GM18861 (cell line): ENCODE measurements at regions not wholly inside any gene's neighbourhood (a gene's known extent, or its start where the extent isn't known, plus 50 kb on each side); places are given as distances from the start of the nearest gene placed in this dataset.

Experiments
- ATAC-seq: cut with Tn5 transposase; IDR thresholded peaks from one replicate; pipeline ENCODE4 v1.9.1; 2021; ENCODE audit not compliant: unreplicated experiment

DNA sequence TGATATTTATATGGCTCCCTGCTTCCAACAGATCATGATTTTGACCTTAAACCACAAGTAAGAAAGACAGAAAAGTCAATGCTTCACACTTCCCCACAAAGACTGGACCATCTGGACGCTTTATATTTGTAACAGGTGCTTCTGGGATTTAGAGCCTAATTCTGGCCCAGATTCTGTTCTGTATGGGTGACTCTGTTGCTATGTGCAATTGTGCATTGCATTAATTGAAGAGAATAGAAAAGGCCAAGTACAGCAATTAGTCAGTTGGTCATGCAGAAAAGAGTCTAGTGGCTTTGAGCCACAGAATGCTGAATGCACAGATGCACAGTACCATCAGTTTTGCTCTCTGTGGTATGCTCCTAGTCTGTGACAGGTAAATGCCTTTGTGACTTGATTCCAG lies 657.4 kb upstream of the ATXN8OS start:
- ATAC-seq: no peak

GRCh38 chr13:69425235-69425634 lies 682.4 kb upstream of the ATXN8OS start:
- ATAC-seq: no peak

- no peak for ATAC-seq
Observed at GRCh38 chr13:69423844-69424243, 683.8 kb upstream of the ATXN8OS start.

GRCh38 chr13:69418319-69418718 lies 689.3 kb upstream of the ATXN8OS start:
- no peak for ATAC-seq

DNA sequence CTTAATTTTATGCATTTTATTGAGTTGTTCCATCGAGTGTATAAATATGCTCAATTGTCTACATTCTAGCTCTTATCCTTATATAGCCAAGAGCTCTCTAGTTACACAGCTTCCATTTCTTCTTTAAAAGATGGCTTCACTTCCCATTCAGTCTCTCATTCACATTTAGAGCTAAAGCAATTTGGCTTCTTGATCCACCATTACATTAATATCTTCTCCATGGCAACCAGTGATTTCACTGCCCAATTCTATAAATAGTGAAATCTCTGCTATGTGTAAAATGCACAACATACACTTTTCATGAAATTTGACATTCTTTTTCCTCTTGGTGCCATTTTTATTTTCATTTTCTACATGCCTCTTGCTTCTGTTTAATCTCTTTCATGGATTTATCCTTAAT lies 696.9 kb upstream of the ATXN8OS start:
- no peak for ATAC-seq

- no peak for ATAC-seq
Observed at GRCh38 chr13:69391756-69392155, 715.9 kb upstream of the ATXN8OS start.

GRCh38 chr13:69389899-69390298 lies 717.7 kb upstream of the ATXN8OS start:
- no peak for ATAC-seq

GRCh38 chr13:69373747-69374425 lies 733.7 kb upstream of the ATXN8OS start:
- ATAC-seq: no peak

GRCh38 chr13:69363360-69363759 lies 744.3 kb upstream of the ATXN8OS start:
- ATAC-seq: no peak

DNA sequence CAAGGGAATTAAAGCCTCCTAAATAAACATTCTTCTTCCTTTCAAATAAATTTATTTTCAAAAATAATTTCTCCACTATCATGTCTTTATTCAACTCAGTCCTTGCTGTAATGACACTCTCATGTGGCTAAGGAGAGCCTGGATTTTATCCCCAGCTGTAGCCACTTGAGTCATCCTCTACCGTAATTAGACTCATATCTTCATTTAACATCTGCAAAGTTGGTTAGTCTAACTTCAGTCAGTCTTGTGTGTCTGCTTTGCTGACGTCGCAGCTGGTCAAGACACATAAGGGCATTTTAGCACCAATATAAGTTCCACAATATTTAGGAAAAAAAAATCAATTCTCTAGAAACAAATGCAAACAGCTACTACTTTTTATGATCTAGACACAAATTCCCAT lies 776.4 kb upstream of the ATXN8OS start:
- no peak for ATAC-seq

- no peak for ATAC-seq
Observed at GRCh38 chr13:69324090-69324886, 783.3 kb upstream of the ATXN8OS start.

DNA sequence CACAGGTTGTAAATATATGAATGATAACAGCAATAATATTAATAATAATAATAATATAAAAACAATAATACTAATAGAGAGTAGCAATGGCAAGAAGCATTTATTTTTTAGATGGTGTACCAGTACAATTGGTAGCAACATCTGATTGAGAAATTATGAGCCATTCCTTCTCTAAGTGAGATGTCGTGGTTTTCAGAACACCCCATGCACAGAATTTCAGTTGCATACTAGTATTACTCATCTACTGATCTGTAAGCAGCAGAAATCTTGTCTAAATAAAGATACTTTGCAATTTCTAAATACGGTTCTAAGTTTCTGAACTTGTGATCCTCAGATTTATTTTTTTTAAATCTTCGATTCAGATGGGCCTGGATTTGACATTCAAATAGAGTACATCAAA lies 788.0 kb upstream of the ATXN8OS start:
- no peak for ATAC-seq

DNA sequence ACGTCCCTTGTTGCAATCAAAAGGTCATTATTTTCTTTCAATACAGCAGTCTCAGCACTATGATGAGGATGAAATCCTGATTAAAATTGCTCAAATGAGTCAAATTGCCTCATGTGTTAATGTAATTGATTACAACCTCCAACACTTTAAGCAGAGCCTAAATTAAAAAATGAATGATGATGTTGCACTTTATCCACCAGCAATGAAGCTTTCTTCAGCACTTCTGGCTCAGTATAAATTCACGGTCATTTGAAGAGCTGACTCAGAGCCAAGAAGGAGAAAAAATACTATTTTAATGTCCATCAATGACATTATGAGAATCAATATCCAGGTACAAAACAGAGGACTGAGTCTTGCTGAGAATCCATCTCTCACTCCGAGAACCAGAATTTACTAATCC lies 792.6 kb upstream of the ATXN8OS start:
- no peak for ATAC-seq

- ATAC-seq: no peak
Observed at GRCh38 chr13:69306766-69307165, 800.9 kb upstream of the ATXN8OS start.

DNA sequence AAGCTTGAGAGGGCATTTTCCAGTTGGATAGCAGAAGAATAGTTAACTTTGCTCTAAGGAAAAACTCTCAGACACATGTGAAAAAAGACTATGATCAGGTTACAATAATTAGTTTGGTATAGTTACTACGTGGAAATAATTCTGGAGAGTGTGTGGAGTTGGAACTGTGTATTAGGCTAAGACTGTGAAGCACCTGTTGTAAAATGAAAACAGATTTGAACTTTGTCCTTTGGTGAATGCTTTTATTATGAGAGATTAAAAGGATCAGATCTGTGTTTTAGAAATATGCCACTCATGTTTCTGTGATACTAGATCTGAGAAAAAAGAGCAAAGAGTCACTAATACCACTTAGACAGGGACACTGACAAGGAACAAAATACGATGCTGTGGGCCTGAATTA lies 807.5 kb upstream of the ATXN8OS start:
- ATAC-seq: no peak

- ATAC-seq: no peak
Observed at GRCh38 chr13:69296130-69296529, 811.5 kb upstream of the ATXN8OS start.

- no peak for ATAC-seq
Observed at GRCh38 chr13:69292789-69293425, 814.7 kb upstream of the ATXN8OS start.

DNA sequence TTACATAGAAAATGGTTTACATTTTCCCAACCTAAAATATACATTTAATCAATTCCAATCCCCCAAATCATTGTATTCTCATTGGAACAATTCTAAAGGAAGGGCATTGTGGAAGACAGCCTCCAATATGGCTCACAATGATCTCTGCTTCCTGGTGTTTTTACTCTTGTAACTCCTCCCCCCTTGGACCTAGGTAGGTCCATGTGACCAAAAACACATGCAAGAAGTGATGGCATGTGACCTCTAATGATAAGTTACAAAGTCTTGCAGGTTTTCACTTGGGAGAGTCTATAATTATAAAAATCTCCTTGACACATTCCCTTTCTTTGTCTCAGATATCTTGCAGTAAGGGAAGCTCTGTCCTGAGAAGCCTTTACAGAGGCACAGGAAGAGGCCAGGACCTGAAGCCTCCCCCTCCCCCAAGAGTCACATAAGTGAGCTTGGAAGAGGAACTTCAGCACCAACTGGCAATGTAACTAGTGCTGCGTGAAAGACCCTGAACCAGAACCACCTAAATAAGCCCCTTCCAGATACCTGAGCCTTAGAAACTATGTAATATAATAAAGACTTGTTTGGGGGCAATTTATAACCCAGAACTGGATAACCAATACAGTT lies 816.2 kb upstream of the ATXN8OS start:
- no peak for ATAC-seq

DNA sequence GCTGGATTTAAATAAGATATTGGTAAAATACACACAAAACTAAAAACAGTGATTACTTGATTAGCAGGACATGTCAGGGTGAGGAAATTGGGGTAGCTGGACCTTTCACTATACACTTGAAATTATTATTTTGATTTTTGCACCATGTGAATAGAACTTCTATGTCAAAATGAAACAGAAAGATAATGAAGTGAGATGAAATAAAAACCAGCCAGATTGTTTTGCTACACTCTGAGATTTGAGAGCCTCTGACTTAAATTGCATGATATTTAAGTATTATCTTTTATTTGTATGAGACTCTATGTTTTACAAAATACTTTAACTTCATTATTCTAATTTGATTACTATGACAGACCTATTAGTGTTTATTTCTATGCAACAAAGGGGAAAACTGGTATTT lies 819.6 kb upstream of the ATXN8OS start:
- ATAC-seq: no peak

DNA sequence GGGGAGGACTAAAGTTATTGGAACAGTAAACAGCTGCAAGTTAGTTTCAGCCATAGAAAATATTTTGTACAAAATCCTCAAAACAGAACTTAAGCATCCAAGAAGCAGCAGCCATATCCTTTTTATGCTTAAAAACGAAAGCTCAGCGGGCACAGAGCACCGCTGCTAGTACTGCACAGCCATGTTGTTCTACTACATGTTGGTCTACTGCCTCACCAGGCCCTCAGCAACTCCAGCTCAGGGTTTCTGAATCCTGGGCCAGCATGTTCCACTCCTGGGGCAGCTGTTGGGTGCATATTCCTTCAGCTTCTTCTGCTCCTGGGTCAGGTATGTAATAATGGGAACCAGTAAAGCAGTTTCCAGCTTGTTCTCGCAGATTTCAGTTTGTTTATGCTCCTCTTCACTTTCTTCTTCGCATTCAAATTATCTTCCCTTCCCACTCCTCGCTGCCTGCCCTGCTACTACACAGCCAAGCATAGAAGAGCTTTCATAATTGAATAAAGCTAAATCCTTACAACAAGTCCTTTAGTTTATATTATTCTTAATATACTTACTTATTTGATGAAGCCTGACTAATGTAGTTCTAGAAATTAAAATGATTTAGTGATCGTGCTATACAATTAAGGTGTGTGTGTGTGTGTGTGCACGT lies 820.5 kb upstream of the ATXN8OS start:
- ATAC-seq: no peak

- ATAC-seq: no peak
Observed at GRCh38 chr13:69283837-69284236, 823.8 kb upstream of the ATXN8OS start.
